K562 (cell line): ENCODE measurements at regions not wholly inside any gene's neighbourhood (a gene's known extent, or its start where the extent isn't known, plus 50 kb on each side); places are given as distances from the start of the nearest gene placed in this dataset.
A peak's percentile ranks its signal among the peaks of the same experiment; 100 is the strongest.

ENCODE experiments used
- DNMT1 ChIP-seq: fragments of 450-650 bp; IDR thresholded peaks from 2 replicates; pipeline ENCODE4 v1.6.1; 2016; ENCODE audit warnings: antibody characterized with exemption, mild to moderate bottlenecking
- ELF2 ChIP-seq: fragments of 250-450 bp; sonication (Bioruptor Pico); IDR thresholded peaks from 2 replicates; pipeline ENCODE4 v1.5.0; 2021; ENCODE audit warnings: mild to moderate bottlenecking
- ETV1 ChIP-seq: fragments of 450-650 bp; conservative IDR thresholded peaks from 2 replicates; pipeline ENCODE4 v1.6.1; 2016; ENCODE audit warnings: missing genetic modification characterization, control low read depth, low read depth, missing compliant biosample characterization
- EZH2 ChIP-seq: IDR thresholded peaks from 2 replicates; pipeline ENCODE4 v1.6.1; 2012; ENCODE audit warnings: low read depth, mild to moderate bottlenecking, inconsistent platforms, low read length, borderline replicate concordance
- FOSL1 ChIP-seq: fragments of 200-800 bp; sonication (Bioruptor generic); conservative IDR thresholded peaks from 2 replicates; pipeline ENCODE4 v1.6.1; 2016; ENCODE audit warnings: missing genetic modification characterization, missing compliant biosample characterization
- FOXJ2 ChIP-seq: fragments of 200-800 bp; sonication (Bioruptor generic); IDR thresholded peaks from 2 replicates; pipeline ENCODE4 v1.6.1; 2016; ENCODE audit warnings: missing genetic modification characterization, missing compliant biosample characterization
- HEY1 ChIP-seq: fragments of 250-450 bp; sonication (Bioruptor Pico); IDR thresholded peaks from 2 replicates; pipeline ENCODE4 v1.5.0; 2020; ENCODE audit warnings: mild to moderate bottlenecking, moderate library complexity, borderline replicate concordance
- IRF1 ChIP-seq: sonication (generic); formaldehyde crosslinking; IDR thresholded peaks from 2 replicates; pipeline ENCODE4 v1.8.0; 2022; ENCODE audit warnings: missing genetic modification reagents, mild to moderate bottlenecking, borderline replicate concordance
- JUND ChIP-seq, 2 experiments: IDR thresholded peaks; 2 replicates in 1 of 2; 3 replicates in 1 of 2; pipeline ENCODE4 v1.6.1; 2011; ENCODE audit warnings: borderline replicate concordance in 2 of 2, low read depth in 2 of 2, low read length in 2 of 2, improper control_type of control experiment in 1 of 2, missing biosample characterization in 1 of 2, missing genetic modification characterization in 1 of 2, missing genetic modification reagents in 1 of 2
- KLF1 ChIP-seq: fragments of 450-650 bp; IDR thresholded peaks from 2 replicates; pipeline ENCODE4 v1.6.1; 2016; ENCODE audit warnings: missing genetic modification characterization, missing compliant biosample characterization
- MAFF ChIP-seq: IDR thresholded peaks from 2 replicates; pipeline ENCODE4 v1.6.1; 2012; ENCODE audit warnings: low read length, improper control_type of control experiment
- MBD2 ChIP-seq: sonication (generic); IDR thresholded peaks from 2 replicates; pipeline ENCODE4 v1.6.1; 2016; ENCODE audit warnings: low read depth, borderline replicate concordance
- MLX ChIP-seq, 2 experiments: fragments of 450-650 bp in 1 of 2; sonication (generic) in 1 of 2; formaldehyde crosslinking; conservative IDR thresholded peaks; 2 replicates each; pipeline versions ENCODE4 v1.4.0 to v1.8.1; 2020 to 2022; ENCODE audit warnings: mild to moderate bottlenecking in 1 of 2, missing genetic modification reagents in 1 of 2
- NCOA4 ChIP-seq: fragments of 450-650 bp; IDR thresholded peaks from 2 replicates; pipeline ENCODE4 v1.6.1; 2018; ENCODE audit warnings: mild to moderate bottlenecking; ENCODE audit not compliant: partially characterized antibody
- RERE ChIP-seq: sonication (generic); formaldehyde crosslinking; IDR thresholded peaks from 2 replicates; pipeline ENCODE4 v1.8.0; 2023; ENCODE audit warnings: missing genetic modification reagents, mild to moderate bottlenecking, borderline replicate concordance
- SRF ChIP-seq, 2 experiments: fragments of 250-450, 450-650 bp in 1 of 2; sonication (Bioruptor Pico) in 1 of 2; sonication (generic) in 1 of 2; formaldehyde crosslinking; IDR thresholded peaks; 2 replicates each; pipeline versions ENCODE4 v1.5.0 to v1.5.1; 2020 to 2022; ENCODE audit warnings: mild to moderate bottlenecking in 1 of 2, missing genetic modification reagents in 1 of 2
- SUPT5H ChIP-seq: fragments of 450-650 bp; IDR thresholded peaks from 2 replicates; pipeline ENCODE4 v1.6.1; 2016
- XRCC3 ChIP-seq: fragments of 450-650 bp; IDR thresholded peaks from 2 replicates; pipeline ENCODE4 v1.6.1; 2017; ENCODE audit warnings: mild to moderate bottlenecking, moderate library complexity
- YY1 ChIP-seq, 3 experiments: IDR thresholded peaks; 2 replicates each; pipeline ENCODE4 v1.6.1; 2011; ENCODE audit warnings: low read length in 2 of 3, mild to moderate bottlenecking in 2 of 3, moderate library complexity in 2 of 3, borderline replicate concordance in 1 of 3, control low read depth in 1 of 3, low read depth in 1 of 3; ENCODE audit not compliant: insufficient read depth in 3 of 3, insufficient replicate concordance in 2 of 3, control insufficient read depth in 1 of 3, insufficient read length in 1 of 3; ENCODE audit errors: extremely low read depth in 1 of 3
- ZNF12 ChIP-seq: sonication (generic); formaldehyde crosslinking; IDR thresholded peaks from 2 replicates; pipeline ENCODE4 v1.4.0; 2020; ENCODE audit warnings: mild to moderate bottlenecking, missing genetic modification reagents
- ZNF121 ChIP-seq: sonication (generic); formaldehyde crosslinking; conservative IDR thresholded peaks from 2 replicates; pipeline ENCODE4 v1.8.0; 2022; ENCODE audit warnings: missing genetic modification reagents
- ZNF282 ChIP-seq: sonication (generic); formaldehyde crosslinking; IDR thresholded peaks from 2 replicates; pipeline ENCODE4 v1.8.1; 2023; ENCODE audit warnings: missing genetic modification reagents

GRCh38 chr6:28757429-28758045, 166.2 kb downstream of the TRIM27 start (continued):
- TF ChIP-seq MBD2 = no peak
- peak; percentile 43; the same call in 1 of the 2 replicates for TF ChIP-seq ETV1 (tag)
- no peak for TF ChIP-seq MLX (CRISPR knock-in tag; conservative IDR thresholded peaks at IDR 0.05)
- TF ChIP-seq NCOA4 = no peak
- no peak for TF ChIP-seq FOXJ2 (tag)
- TF ChIP-seq ELF2 = no peak
- TF ChIP-seq HEY1 (CRISPR knock-in tag) = no peak
- TF ChIP-seq SUPT5H = no peak
- TF ChIP-seq RERE (CRISPR knock-in tag) = no peak
- TF ChIP-seq FOSL1 = peak; percentile 57
- TF ChIP-seq MAFF = peak; percentile 88
- TF ChIP-seq JUND (IDR thresholded peaks at IDR 0.05; ENCODE audit: borderline replicate concordance, low read depth, low read length) = peak; percentile 64
- peak; percentile 55; the same call in 2 of the 3 replicates for TF ChIP-seq JUND (tag; IDR thresholded peaks at IDR 0.05; ENCODE audit: borderline replicate concordance, low read depth, low read length)
- no peak for TF ChIP-seq ZNF282 (CRISPR knock-in tag)
- TF ChIP-seq ZNF12 (CRISPR knock-in tag) = no peak
- TF ChIP-seq SRF (CRISPR knock-in tag; IDR thresholded peaks at IDR 0.05) = 0 out of 4 replicates have a peak, but pooled peaks of 1 of the 2 experiments have one; percentile 63
- TF ChIP-seq KLF1 = no peak
- no peak for TF ChIP-seq IRF1 (CRISPR knock-in tag)
- no peak for TF ChIP-seq YY1 (IDR thresholded peaks at IDR 0.05; ENCODE audit: borderline replicate concordance in 1 of 3, control insufficient read depth in 1 of 3, extremely low read depth in 1 of 3, insufficient read depth in 3 of 3, insufficient read length in 1 of 3, insufficient replicate concordance in 2 of 3, low read depth in 1 of 3, low read length in 2 of 3)
- no peak for TF ChIP-seq ZNF121 (CRISPR knock-in tag)
- no peak for TF ChIP-seq EZH2
- TF ChIP-seq DNMT1 = no peak
- no peak for TF ChIP-seq XRCC3
